Mesenchymal stem cell (in vitro differentiated cells and primary cell): ENCODE measurements at regions not wholly inside any gene's neighbourhood (a gene's known extent, or its start where the extent isn't known, plus 50 kb on each side); places are given as distances from the start of the nearest gene placed in this dataset.
A peak's percentile ranks its signal among the peaks of the same experiment; 100 is the strongest.

Source experiments
- DNase-seq: peaks from one replicate; pipeline ENCODE4 v3.0.0-alpha.2; 2013
- H2AFZ ChIP-seq: one replicate; pipeline ENCODE4 v1.6.1; 2013; ENCODE audit warnings: low read depth, mild to moderate bottlenecking, control low read depth, inconsistent platforms, low read length, moderate library complexity
- H2AK5ac ChIP-seq: 2 replicates; pipeline ENCODE4 v1.6.1; 2013; ENCODE audit warnings: low read length, moderate library complexity, mild to moderate bottlenecking, inconsistent platforms; ENCODE audit not compliant: severe bottlenecking
- H2BK120ac ChIP-seq: one replicate; pipeline ENCODE4 v1.6.1; 2013; ENCODE audit warnings: low read depth, mild to moderate bottlenecking, inconsistent platforms, low read length, moderate library complexity
- H2BK12ac ChIP-seq, 2 experiments: one replicate each; pipeline ENCODE4 v1.6.1; 2013; ENCODE audit warnings: inconsistent platforms in 2 of 2, low read length in 2 of 2, mild to moderate bottlenecking in 2 of 2, moderate library complexity in 2 of 2, control low read depth in 1 of 2
- H2BK15ac ChIP-seq: one replicate; pipeline ENCODE4 v1.6.1; 2013; ENCODE audit warnings: mild to moderate bottlenecking, low read depth, inconsistent platforms; ENCODE audit not compliant: poor library complexity, severe bottlenecking
- H2BK5ac ChIP-seq: 2 replicates; pipeline ENCODE4 v1.6.1; 2013; ENCODE audit warnings: low read depth, mild to moderate bottlenecking, low read length, control low read depth, inconsistent platforms; ENCODE audit not compliant: poor library complexity, severe bottlenecking
- H3K14ac ChIP-seq, 2 experiments: one replicate each; pipeline ENCODE4 v1.6.1; 2013; ENCODE audit warnings: inconsistent platforms in 2 of 2, low read length in 2 of 2, control low read depth in 1 of 2, mild to moderate bottlenecking in 1 of 2, moderate library complexity in 1 of 2
- H3K18ac ChIP-seq, 2 experiments: one replicate each; pipeline ENCODE4 v1.6.1; 2013; ENCODE audit warnings: inconsistent platforms in 2 of 2, low read length in 2 of 2, control low read depth in 1 of 2, low read depth in 1 of 2, mild to moderate bottlenecking in 1 of 2
- H3K23ac ChIP-seq, 2 experiments: one replicate each; pipeline ENCODE4 v1.6.1; 2013; ENCODE audit warnings: inconsistent platforms in 2 of 2, low read length in 2 of 2, mild to moderate bottlenecking in 2 of 2, moderate library complexity in 2 of 2, control low read depth in 1 of 2
- H3K27ac ChIP-seq: 2 replicates; pipeline ENCODE4 v1.5.1; 2013; ENCODE audit warnings: mild to moderate bottlenecking, moderate library complexity, low read length, control low read depth, inconsistent platforms; ENCODE audit not compliant: poor library complexity, severe bottlenecking
- H3K27me3 ChIP-seq, 2 experiments: 2 replicates each; pipeline versions ENCODE4 v1.6.1 to v1.7.0; 2013; ENCODE audit warnings: low read length in 2 of 2, mild to moderate bottlenecking in 2 of 2, moderate library complexity in 2 of 2, control low read depth in 1 of 2, inconsistent platforms in 1 of 2; ENCODE audit not compliant: control insufficient read depth in 1 of 2, insufficient read depth in 1 of 2
- H3K36me3 ChIP-seq, 2 experiments: 2 replicates each; pipeline versions ENCODE4 v1.6.1 to v1.7.0; 2013; ENCODE audit warnings: low read length in 2 of 2, control low read depth in 1 of 2, inconsistent platforms in 1 of 2, low read depth in 1 of 2, mild to moderate bottlenecking in 1 of 2; ENCODE audit not compliant: insufficient read depth in 2 of 2, control insufficient read depth in 1 of 2
- H3K4ac ChIP-seq, 2 experiments: one replicate each; pipeline ENCODE4 v1.6.1; 2013; ENCODE audit warnings: inconsistent platforms in 2 of 2, low read length in 2 of 2, mild to moderate bottlenecking in 2 of 2, moderate library complexity in 2 of 2, control low read depth in 1 of 2, low read depth in 1 of 2
- H3K4me1 ChIP-seq: 2 replicates; pipeline ENCODE4 v1.6.1; 2013; ENCODE audit warnings: low read depth, low read length, control low read depth; ENCODE audit not compliant: control insufficient read depth, insufficient read depth
- H3K4me2 ChIP-seq: 2 replicates; pipeline ENCODE4 v1.6.1; 2013; ENCODE audit warnings: low read length, mild to moderate bottlenecking, inconsistent platforms; ENCODE audit not compliant: poor library complexity, severe bottlenecking
- H3K4me3 ChIP-seq, 2 experiments: 2 replicates each; pipeline versions ENCODE4 v1.5.1 to v1.7.0; 2013; ENCODE audit warnings: low read length in 2 of 2, mild to moderate bottlenecking in 2 of 2, control low read depth in 1 of 2, low read depth in 1 of 2; ENCODE audit not compliant: insufficient read depth in 1 of 2
- H3K79me1 ChIP-seq: replicated peaks from 2 replicates; pipeline ENCODE4 v1.6.1; 2013; ENCODE audit warnings: mild to moderate bottlenecking, control low read depth, low read length, inconsistent platforms; ENCODE audit not compliant: poor library complexity, severe bottlenecking
- H3K9ac ChIP-seq: 2 replicates; pipeline ENCODE4 v1.7.0; 2013; ENCODE audit warnings: mild to moderate bottlenecking, low read length, moderate library complexity
- H3K9me3 ChIP-seq: 2 replicates; pipeline ENCODE4 v1.7.0; 2013; ENCODE audit warnings: mild to moderate bottlenecking, low read length; ENCODE audit not compliant: control insufficient read depth
- H4K8ac ChIP-seq: one replicate; pipeline ENCODE4 v1.6.1; 2013; ENCODE audit warnings: inconsistent platforms, mild to moderate bottlenecking, low read length, moderate library complexity
- H4K91ac ChIP-seq: one replicate; pipeline ENCODE4 v1.6.1; 2013; ENCODE audit warnings: mild to moderate bottlenecking, low read length, inconsistent platforms
- WGBS: methylation state at CpG from one replicate; pipeline ENCODE4 v1.1.7; 2013; ENCODE audit warnings: mixed read lengths; 5-methylcytosine and 5-hydroxymethylcytosine counted together

DNA sequence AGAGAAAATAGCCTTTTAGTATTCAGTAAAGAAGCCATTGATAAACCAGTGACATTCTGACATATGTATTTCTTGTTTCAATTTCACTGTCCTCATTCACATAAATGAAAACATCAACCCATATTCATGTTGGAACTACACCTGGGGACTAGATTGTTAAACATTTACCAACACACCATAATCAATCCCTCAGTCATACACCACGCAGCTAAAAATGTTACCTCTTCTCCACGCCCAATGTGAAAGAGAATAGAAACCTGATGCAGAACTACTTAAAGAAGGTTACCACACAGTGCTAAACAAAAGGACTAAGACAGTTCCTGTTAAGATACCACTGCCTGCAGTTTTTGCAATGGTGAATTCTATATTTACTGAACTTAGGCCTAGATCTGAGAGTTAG is 518.9 kb downstream of the PRELID2 start:
- Histone ChIP-seq H3K27ac (no peak overlapping the region), H3K4me1 (no peaks in the 10 kb centered on the region), H2AFZ (no peak overlapping the region), H3K14ac (no peak overlapping the region), H2AK5ac (no peak overlapping the region), H3K79me1 (no peaks in the 10 kb centered on the region), H2BK5ac (no peak overlapping the region), H3K23ac (no peak overlapping the region), H4K91ac (no peak overlapping the region), H3K9ac (no peak overlapping the region), H3K4me3 (no peak overlapping the region), H4K8ac (no peak overlapping the region), H2BK120ac (no peak overlapping the region), H2BK12ac (no peak overlapping the region), H3K9me3 (no peaks in the 10 kb centered on the region), H3K4me2 (no peak overlapping the region), H2BK15ac (no peak overlapping the region), H3K18ac (no peak overlapping the region), H3K36me3 (no peaks in the 10 kb centered on the region), H3K27me3 (no peaks in the 10 kb centered on the region), H3K4ac (no peak overlapping the region)
- WGBS = 100% methylated on average over 2 of the region's 2 CpGs
- DNase-seq = no peak

- no peak overlapping the region for H3K18ac ChIP-seq
- DNase-seq = no peak
- no peak overlapping the region for H2AFZ ChIP-seq
- no peak overlapping the region for H3K27ac ChIP-seq
- H3K23ac ChIP-seq = no peak overlapping the region
- H3K4me3 ChIP-seq = no peak overlapping the region
- H4K91ac ChIP-seq = no peak overlapping the region
- H3K4ac ChIP-seq = no peak overlapping the region
- H3K36me3 ChIP-seq = no peaks in the 10 kb centered on the region
- H3K4me2 ChIP-seq = no peak overlapping the region
- H4K8ac ChIP-seq = no peak overlapping the region
- no peak overlapping the region for H2BK120ac ChIP-seq
- H2BK12ac ChIP-seq = no peak overlapping the region
- no peaks in the 10 kb centered on the region for H3K4me1 ChIP-seq
- no peak overlapping the region for H2BK15ac ChIP-seq
- no peaks in the 10 kb centered on the region for H3K9me3 ChIP-seq
- 86% methylated on average over 4 of the region's 6 CpGs for WGBS
- H2AK5ac ChIP-seq = no peak overlapping the region
- H3K9ac ChIP-seq = no peak overlapping the region
- H2BK5ac ChIP-seq = no peak overlapping the region
- H3K14ac ChIP-seq = no peak overlapping the region
- no peaks in the 10 kb centered on the region for H3K79me1 ChIP-seq
- H3K27me3 ChIP-seq = no peaks in the 10 kb centered on the region
Observed at GRCh38 chr5:145307866-145308382, 527.2 kb downstream of the PRELID2 start.

DNA sequence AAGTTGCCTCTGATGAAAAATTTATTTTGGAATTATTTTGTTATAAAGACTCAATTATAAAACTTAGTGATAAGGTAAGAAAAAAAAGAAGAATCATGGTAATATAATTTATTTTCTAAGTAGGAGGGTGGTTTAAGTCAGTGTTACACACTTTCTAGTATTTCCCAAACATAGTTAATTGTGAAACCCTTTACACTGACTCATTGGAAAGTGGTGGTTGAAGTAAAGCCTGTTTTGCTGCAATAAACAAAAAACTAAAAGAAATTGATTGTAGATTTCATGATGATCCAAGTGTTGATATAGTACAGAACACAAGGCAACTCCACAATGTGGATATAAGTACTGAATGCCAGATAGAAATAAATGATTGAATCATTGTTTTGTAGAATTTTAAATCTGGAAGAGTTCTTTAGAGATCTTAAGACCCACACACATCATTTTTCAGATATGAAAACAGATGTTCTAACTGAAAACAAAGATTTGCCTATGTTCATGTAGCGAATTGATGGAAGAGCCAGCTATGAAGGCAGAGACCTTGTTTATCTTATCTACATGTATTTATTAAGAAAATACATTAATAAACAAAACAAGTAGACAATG is 539.8 kb downstream of the PRELID2 start:
- H3K27ac ChIP-seq = no peak overlapping the region
- H3K14ac ChIP-seq = no peak overlapping the region
- no peak overlapping the region for H3K4me2 ChIP-seq
- no peak overlapping the region for H2BK5ac ChIP-seq
- no peaks in the 10 kb centered on the region for H3K27me3 ChIP-seq
- no peaks in the 10 kb centered on the region for H3K9me3 ChIP-seq
- H2AK5ac ChIP-seq = no peak overlapping the region
- no peak overlapping the region for H2BK12ac ChIP-seq
- H2AFZ ChIP-seq = no peak overlapping the region
- H3K4ac ChIP-seq = no peak overlapping the region
- no CpG with 5 or more reads among the region's 1 CpG for WGBS
- H3K9ac ChIP-seq = no peak overlapping the region
- H4K91ac ChIP-seq = no peak overlapping the region
- no peak overlapping the region for H2BK120ac ChIP-seq
- H4K8ac ChIP-seq = no peak overlapping the region
- H3K36me3 ChIP-seq = no peaks in the 10 kb centered on the region
- H3K18ac ChIP-seq = no peak overlapping the region
- no peaks in the 10 kb centered on the region for H3K4me1 ChIP-seq
- DNase-seq = peak; percentile 61
- no peak overlapping the region for H2BK15ac ChIP-seq
- no peak overlapping the region for H3K4me3 ChIP-seq
- no peak overlapping the region for H3K23ac ChIP-seq
- H3K79me1 ChIP-seq = no peaks in the 10 kb centered on the region

DNA sequence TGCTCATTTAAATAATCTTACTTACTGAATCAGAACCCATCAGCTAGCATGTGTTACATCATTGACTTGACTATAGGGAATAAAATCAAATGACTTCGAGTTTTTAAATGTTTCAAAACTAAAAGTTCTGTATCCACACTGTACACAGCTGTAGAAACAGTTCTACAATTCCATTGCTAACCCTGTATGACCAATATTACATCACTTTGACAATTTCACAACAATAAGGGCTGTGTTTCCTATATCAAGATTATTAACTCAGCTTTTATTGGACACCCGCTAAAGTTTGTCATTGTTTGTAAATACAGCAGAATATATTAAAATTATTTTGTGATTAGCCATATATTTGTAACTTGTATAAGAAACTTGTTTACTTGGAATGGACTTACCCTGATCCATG is 540.8 kb downstream of the PRELID2 start:
- 78% methylated on average over 1 of the region's 2 CpGs for WGBS
- Histone ChIP-seq H2BK5ac (no peak overlapping the region), H3K36me3 (no peaks in the 10 kb centered on the region), H2BK120ac (no peak overlapping the region), H3K4me1 (no peaks in the 10 kb centered on the region), H3K14ac (no peak overlapping the region), H4K91ac (no peak overlapping the region), H2BK12ac (no peak overlapping the region), H3K9me3 (no peaks in the 10 kb centered on the region), H4K8ac (no peak overlapping the region), H3K4ac (no peak overlapping the region), H3K9ac (no peak overlapping the region), H3K23ac (no peak overlapping the region), H2BK15ac (no peak overlapping the region), H2AFZ (no peak overlapping the region), H3K27ac (no peak overlapping the region), H3K27me3 (no peaks in the 10 kb centered on the region), H3K4me3 (no peak overlapping the region), H3K4me2 (no peak overlapping the region), H2AK5ac (no peak overlapping the region), H3K18ac (no peak overlapping the region), H3K79me1 (no peaks in the 10 kb centered on the region)
- peak; percentile 17 for DNase-seq
